ENCODE measurements at regions not wholly inside any gene's neighbourhood (a gene's known extent, or its start where the extent isn't known, plus 50 kb on each side); places are given as distances from the start of the nearest gene placed in this dataset.

- FAIRE-seq (no peak), DNase-seq (ENCODE audit: low read depth in 1 of 2, low spot score in 1 of 2) (no peak), ATAC-seq (no peak)
- TF ChIP-seq ZSCAN20 (CRISPR knock-in tag; IDR thresholded peaks at IDR 0.05) (no peak), NR3C1 (IDR thresholded peaks at IDR 0.05) (no peak), RFX5 (IDR thresholded peaks at IDR 0.05) (no peak), HOXA7 (CRISPR knock-in tag; IDR thresholded peaks at IDR 0.05) (no peak), E2F6 (IDR thresholded peaks at IDR 0.05; ENCODE audit: borderline replicate concordance, low read depth) (no peak), TP53 (CRISPR knock-in tag; IDR thresholded peaks at IDR 0.05) (no peak), PBX3 (IDR thresholded peaks at IDR 0.05) (no peak), ESRRA (IDR thresholded peaks at IDR 0.05; ENCODE audit: borderline replicate concordance, low read length) (no peak), MYC (IDR thresholded peaks at IDR 0.05; ENCODE audit: borderline replicate concordance, low read length) (no peak), CBX2 (IDR thresholded peaks at IDR 0.05; ENCODE audit: borderline replicate concordance, low read depth) (no peak), NFE2L2 (conservative IDR thresholded peaks at IDR 0.05; ENCODE audit: low read length) (no peak), EHMT2 (IDR thresholded peaks at IDR 0.05; ENCODE audit: low read depth) (no peak), CEBPB (IDR thresholded peaks at IDR 0.05) (no peak), PHF8 (IDR thresholded peaks at IDR 0.05; ENCODE audit: borderline replicate concordance, low read depth) (no peak), RNF2 (IDR thresholded peaks at IDR 0.05; ENCODE audit: borderline replicate concordance, low read depth) (no peak), ZFP36 (IDR thresholded peaks at IDR 0.05; ENCODE audit: borderline replicate concordance, partially characterized antibody) (no peak), HDAC2 (IDR thresholded peaks at IDR 0.05) (no peak), JUN (IDR thresholded peaks at IDR 0.05) (no peak)
- TF ChIP-seq, protein P1, sequence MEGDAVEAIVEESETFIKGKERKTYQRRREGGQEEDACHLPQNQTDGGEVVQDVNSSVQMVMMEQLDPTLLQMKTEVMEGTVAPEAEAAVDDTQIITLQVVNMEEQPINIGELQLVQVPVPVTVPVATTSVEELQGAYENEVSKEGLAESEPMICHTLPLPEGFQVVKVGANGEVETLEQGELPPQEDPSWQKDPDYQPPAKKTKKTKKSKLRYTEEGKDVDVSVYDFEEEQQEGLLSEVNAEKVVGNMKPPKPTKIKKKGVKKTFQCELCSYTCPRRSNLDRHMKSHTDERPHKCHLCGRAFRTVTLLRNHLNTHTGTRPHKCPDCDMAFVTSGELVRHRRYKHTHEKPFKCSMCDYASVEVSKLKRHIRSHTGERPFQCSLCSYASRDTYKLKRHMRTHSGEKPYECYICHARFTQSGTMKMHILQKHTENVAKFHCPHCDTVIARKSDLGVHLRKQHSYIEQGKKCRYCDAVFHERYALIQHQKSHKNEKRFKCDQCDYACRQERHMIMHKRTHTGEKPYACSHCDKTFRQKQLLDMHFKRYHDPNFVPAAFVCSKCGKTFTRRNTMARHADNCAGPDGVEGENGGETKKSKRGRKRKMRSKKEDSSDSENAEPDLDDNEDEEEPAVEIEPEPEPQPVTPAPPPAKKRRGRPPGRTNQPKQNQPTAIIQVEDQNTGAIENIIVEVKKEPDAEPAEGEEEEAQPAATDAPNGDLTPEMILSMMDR (IDR thresholded peaks at IDR 0.05), result no peak
- CTCF ChIA-PET, result no interaction called here
- Histone ChIP-seq H3K4me3 (no peak overlapping the region), H3K4me2 (no peak overlapping the region), H3K27ac (no peak overlapping the region), H3K9me3 (no peaks in the 10 kb centered on the region), H3K4me1 (no peaks in the 10 kb centered on the region)
- POLR2A ChIA-PET, result no interaction called here
Observed at GRCh38 chr2:14565666-14566065, 66.9 kb upstream of the LRATD1 start.

DNA sequence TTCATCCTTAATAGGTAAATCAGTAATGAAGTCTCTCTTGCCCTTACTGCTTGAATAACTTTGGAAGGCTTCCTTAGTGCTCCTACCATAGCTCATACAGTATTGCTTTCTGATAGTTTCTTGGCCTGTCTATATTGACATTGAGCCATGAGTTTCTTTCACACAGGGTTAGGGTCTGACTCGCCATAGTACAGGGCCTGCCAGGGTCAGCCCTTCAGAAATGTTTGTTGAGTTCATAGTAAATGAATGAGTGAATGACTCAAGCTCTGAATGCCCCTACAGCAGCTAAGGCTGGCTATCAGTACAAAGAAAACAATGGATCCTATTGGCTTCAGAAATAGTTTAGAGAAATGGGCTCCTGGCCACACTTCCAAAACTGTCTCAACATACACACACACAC lies 65.0 kb upstream of the LRATD1 start:
- DNase-seq (ENCODE audit: low read depth in 1 of 2, low spot score in 1 of 2), result no peak
- Histone ChIP-seq H3K4me3 (no peak overlapping the region), H3K4me1 (no peaks in the 10 kb centered on the region), H3K9me3 (no peaks in the 10 kb centered on the region), H3K4me2 (no peak overlapping the region), H3K27ac (no peak overlapping the region)
- no peak for TF ChIP-seq ESRRA (IDR thresholded peaks at IDR 0.05; ENCODE audit: borderline replicate concordance, low read length)
- TF ChIP-seq ZFP36 (IDR thresholded peaks at IDR 0.05; ENCODE audit: borderline replicate concordance, partially characterized antibody), result no peak
- no peak for TF ChIP-seq RNF2 (IDR thresholded peaks at IDR 0.05; ENCODE audit: borderline replicate concordance, low read depth)
- TF ChIP-seq POLR2A (IDR thresholded peaks at IDR 0.05; ENCODE audit: low read length), result no peak
- TF ChIP-seq SREBF2 (IDR thresholded peaks at IDR 0.05), result no peak
- no peak for TF ChIP-seq HOXB13 (CRISPR knock-in tag; IDR thresholded peaks at IDR 0.05; ENCODE audit: low read depth)
- TF ChIP-seq ELK1 (IDR thresholded peaks at IDR 0.05; ENCODE audit: low read depth, low read length), result no peak
- POLR2A ChIA-PET, result no interaction called here
- CTCF ChIA-PET, result interaction anchor here (1.0 kb wide), 1 partner anchor 23 kb away, joined by 3 read pairs; no protein-coding TSS in a partner anchor
- no peak for FAIRE-seq
- no peak for ATAC-seq
- 0% methylated on average over 1 of the region's 1 CpG for WGBS (ENCODE audit: missing lambda C conversion rate)

Measured in A549 (cell line).